Omental fat pad (tissue), 3 donors: ENCODE measurements at regions not wholly inside any gene's neighbourhood (a gene's known extent, or its start where the extent isn't known, plus 50 kb on each side); places are given as distances from the start of the nearest gene placed in this dataset.

Experiments
- ATAC-seq: fragments of 150-250 bp; one replicate; pipeline ENCODE4 v1.9.1; 2016; ENCODE audit warnings: mild to moderate bottlenecking, moderate library complexity; ENCODE audit not compliant: low FRiP score
- DNase-seq: peaks from one replicate; pipeline ENCODE4 v3.0.0-alpha.2; 2019; ENCODE audit warnings: low spot score
- TF ChIP-seq, protein P1 (sequence below), 3 donors: fragments of 450-650 bp; IDR thresholded peaks; one replicate each; pipeline ENCODE4 v1.5.1; 2016 to 2017; ENCODE audit warnings: antibody characterized with exemption in 3 of 3, mild to moderate bottlenecking in 3 of 3, moderate library complexity in 2 of 3

DNA sequence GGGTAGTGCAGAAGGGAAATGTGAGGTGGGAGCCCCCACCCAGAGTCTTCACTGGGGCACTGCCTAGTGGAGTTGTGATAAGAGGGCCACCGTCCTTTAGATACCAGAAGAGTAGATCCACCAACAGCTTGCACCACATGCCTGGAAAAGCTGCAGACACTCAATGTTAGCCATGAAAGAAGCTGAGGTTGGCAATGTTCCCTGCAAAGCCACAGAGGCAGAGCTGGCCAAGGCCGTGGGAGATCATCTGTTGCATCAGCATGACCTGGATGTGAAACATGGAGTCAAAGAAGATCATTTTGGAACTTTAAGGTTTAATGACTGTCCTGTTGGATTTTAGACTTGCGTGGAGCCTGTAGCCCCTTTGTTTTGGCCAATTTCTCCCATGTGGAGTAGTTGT, 468.4 kb upstream of the FOXG1 start:
- DNase-seq (no peak), ATAC-seq (no peak)
- TF ChIP-seq, protein P1, sequence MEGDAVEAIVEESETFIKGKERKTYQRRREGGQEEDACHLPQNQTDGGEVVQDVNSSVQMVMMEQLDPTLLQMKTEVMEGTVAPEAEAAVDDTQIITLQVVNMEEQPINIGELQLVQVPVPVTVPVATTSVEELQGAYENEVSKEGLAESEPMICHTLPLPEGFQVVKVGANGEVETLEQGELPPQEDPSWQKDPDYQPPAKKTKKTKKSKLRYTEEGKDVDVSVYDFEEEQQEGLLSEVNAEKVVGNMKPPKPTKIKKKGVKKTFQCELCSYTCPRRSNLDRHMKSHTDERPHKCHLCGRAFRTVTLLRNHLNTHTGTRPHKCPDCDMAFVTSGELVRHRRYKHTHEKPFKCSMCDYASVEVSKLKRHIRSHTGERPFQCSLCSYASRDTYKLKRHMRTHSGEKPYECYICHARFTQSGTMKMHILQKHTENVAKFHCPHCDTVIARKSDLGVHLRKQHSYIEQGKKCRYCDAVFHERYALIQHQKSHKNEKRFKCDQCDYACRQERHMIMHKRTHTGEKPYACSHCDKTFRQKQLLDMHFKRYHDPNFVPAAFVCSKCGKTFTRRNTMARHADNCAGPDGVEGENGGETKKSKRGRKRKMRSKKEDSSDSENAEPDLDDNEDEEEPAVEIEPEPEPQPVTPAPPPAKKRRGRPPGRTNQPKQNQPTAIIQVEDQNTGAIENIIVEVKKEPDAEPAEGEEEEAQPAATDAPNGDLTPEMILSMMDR (IDR thresholded peaks at IDR 0.05) = no peak

DNA sequence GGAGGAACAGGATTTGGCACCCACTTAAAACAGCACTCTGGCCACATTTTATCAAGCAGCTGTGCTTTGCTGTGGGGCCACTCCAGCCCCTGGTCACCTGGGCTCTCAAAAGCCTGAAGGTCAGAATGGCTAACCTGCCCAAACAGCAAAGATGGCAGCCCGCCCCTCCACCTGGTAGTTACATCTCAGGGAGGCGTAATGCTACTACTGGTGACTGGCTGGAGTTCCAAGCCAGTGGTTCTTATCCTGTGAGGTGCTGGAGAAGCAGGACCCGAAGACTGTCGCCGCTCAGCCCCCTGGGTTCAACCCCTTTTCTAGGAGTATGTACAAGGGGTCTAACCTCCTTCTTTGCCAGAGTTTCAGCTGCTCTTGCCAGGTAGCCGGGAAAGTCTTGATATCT, 467.4 kb upstream of the FOXG1 start:
- DNase-seq (no peak), ATAC-seq (no peak)
- TF ChIP-seq, protein P1 (IDR thresholded peaks at IDR 0.05) = no peak

DNA sequence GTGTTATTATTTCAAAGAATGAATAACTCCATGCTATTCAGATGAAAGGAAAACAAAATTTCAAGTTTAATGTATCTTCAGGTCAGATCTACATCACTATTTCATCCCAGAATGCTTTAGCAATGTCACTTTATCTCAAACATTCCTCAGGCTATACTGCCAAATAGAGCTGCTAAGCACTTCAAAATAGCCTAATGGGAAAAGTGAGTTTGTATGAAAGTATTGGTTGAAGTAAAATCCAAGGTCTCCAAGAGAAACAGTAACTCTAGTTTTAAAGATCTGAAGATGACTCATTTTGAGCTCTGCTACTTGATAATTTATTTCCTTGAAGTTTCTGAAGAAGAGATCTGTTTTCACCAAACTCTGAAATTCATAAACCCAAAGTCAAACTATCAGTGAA, 466.2 kb upstream of the FOXG1 start:
- TF ChIP-seq, protein P1 (IDR thresholded peaks at IDR 0.05) = no peak
- no peak for ATAC-seq
- no peak for DNase-seq

DNA sequence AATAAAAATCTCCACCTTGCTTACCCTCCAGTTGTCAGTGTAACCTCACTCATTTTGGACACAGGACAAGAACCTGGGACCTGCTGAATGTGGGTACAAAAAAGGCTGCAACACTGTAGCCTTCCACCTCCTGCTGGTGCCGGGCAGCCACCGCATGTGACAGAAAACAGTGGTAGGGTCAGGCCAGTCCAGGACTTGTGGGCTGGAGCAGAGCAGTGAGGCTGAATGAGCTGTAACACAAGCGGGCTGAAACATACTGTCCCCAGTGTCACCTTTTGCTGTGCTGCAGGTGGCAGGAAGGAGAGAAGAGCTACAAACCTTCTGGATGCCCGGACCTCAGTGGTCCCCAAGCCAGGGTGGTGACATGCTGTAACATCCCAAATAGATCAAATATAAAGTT, 465.4 kb upstream of the FOXG1 start:
- TF ChIP-seq, protein P1 (IDR thresholded peaks at IDR 0.05) = no peak
- DNase-seq (no peak), ATAC-seq (no peak)

DNA sequence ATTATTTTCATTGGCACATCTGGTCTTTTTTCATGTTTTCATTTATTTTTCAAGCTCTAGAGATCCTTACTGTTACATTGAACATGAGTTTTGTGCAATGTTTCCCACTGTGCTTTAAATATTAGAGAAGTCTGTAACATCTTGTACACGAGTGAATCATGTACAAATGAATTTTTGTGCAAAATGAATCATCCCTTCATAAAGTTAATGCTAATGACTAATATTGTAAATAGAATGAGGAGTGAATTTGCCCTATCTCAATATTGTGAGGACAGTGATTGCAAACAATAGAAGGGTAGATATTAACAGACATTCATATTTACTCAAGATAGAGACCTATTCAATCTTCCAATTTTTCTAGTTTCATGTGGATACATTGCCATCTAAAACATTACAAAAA, 463.3 kb upstream of the FOXG1 start:
- TF ChIP-seq, protein P1 (IDR thresholded peaks at IDR 0.05) = no peak
- ATAC-seq = no peak
- no peak for DNase-seq

DNA sequence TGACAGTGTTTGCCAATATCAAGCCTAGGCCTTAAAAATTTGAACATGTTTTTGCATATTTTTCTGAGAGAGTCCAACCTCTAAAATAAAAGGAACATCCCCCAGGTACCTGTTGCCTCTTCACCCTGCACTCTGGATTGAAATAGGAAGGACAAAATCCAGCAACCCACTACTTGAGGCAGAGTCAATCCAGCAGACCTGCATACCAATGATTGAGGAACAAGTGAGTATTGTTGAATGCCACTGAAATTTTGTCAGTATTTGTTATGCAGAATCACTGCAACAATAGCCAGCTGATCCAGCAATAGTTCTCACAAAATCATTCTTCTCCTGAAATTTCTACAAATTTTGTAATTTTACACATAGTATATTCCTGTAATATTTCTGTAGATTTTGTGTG, 460.6 kb upstream of the FOXG1 start:
- no peak for ATAC-seq
- TF ChIP-seq, protein P1 (IDR thresholded peaks at IDR 0.05) = no peak
- DNase-seq = no peak

DNA sequence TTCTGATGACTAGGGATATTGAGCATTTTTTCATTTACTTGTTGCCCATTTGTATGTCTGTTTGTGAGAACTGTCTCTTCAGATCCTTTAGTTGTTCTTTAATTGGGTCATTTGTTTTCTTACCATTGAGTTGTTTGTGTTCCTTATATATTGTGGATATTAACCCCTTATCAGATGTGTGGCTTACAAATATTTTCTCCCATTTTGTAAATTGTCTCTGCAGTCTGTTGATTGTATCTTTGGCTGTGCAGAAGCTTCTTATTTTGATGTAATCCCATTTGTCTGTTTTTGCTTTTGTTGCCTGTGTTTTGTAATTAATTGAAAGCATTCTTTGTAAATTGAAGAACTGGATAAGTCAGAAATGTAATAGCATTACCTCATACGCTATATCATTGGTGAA, 459.1 kb upstream of the FOXG1 start:
- DNase-seq = no peak
- TF ChIP-seq, protein P1 (IDR thresholded peaks at IDR 0.05) = no peak
- no peak for ATAC-seq
